HEK293T (cell line): ENCODE measurements at regions not wholly inside any gene's neighbourhood (a gene's known extent, or its start where the extent isn't known, plus 50 kb on each side); places are given as distances from the start of the nearest gene placed in this dataset.

Experiments used
- ARNT ChIP-seq: fragments of 450-650 bp; IDR thresholded peaks from 2 replicates; pipeline ENCODE4 v1.6.1; 2017; ENCODE audit warnings: mild to moderate bottlenecking
- BHLHE40 ChIP-seq: fragments of 450-650 bp; IDR thresholded peaks from 2 replicates; pipeline ENCODE4 v1.6.1; 2016; ENCODE audit warnings: mild to moderate bottlenecking, moderate library complexity, borderline replicate concordance
- CTBP1 ChIP-seq: fragments of 450-650 bp; IDR thresholded peaks from 2 replicates; pipeline ENCODE4 v1.6.1; 2016; ENCODE audit warnings: borderline replicate concordance
- FOXK2 ChIP-seq: fragments of 450-650 bp; IDR thresholded peaks from 2 replicates; pipeline ENCODE4 v1.6.1; 2016; ENCODE audit warnings: mild to moderate bottlenecking
- FOXM1 ChIP-seq: fragments of 450-650 bp; IDR thresholded peaks from 2 replicates; pipeline ENCODE4 v1.6.1; 2017; ENCODE audit warnings: mild to moderate bottlenecking, borderline replicate concordance
- HDGF ChIP-seq: fragments of 450-650 bp; IDR thresholded peaks from 2 replicates; pipeline ENCODE4 v1.6.1; 2017; ENCODE audit warnings: antibody characterized with exemption, borderline replicate concordance
- NFRKB ChIP-seq: fragments of 450-650 bp; IDR thresholded peaks from 2 replicates; pipeline ENCODE4 v1.6.1; 2016; ENCODE audit warnings: mild to moderate bottlenecking, moderate library complexity
- SP1 ChIP-seq: fragments of 450-650 bp; IDR thresholded peaks from 2 replicates; pipeline ENCODE4 v1.6.1; 2017
- ZNF384 ChIP-seq: fragments of 450-650 bp; IDR thresholded peaks from 2 replicates; pipeline ENCODE4 v1.6.1; 2016
- TF ChIP-seq, protein P1 (sequence below): fragments of 450-650 bp; IDR thresholded peaks from 2 replicates; pipeline ENCODE4 v1.6.1; 2016

DNA sequence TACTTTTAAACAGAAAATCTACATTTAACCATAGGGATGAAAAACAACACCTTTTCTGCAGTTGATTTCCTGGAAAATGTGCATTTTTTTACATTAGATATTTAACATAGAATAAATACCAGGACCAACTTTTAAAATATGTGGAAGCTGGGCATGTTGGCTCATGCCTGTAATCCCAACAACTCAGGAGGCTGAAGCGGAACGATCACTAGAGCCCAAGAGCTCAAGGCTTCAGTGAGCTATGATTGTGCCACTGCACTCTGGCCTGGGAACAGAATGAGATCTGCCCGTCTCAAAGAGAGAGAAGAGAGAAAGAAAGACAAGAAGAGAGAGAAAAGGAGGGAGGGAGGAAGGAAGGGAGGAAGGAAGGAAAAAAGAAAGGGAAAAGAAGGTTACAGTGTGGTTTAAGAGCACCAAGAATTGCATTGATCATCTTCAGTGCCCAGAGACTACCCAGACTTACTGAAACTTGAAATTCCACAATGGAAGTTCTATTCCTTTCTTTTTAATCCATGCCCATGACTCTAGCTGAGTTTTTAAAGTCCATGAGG lies 189.4 kb upstream of the ARID1B start:
- TF ChIP-seq FOXM1 = no peak
- TF ChIP-seq BHLHE40 = no peak
- no peak for TF ChIP-seq SP1
- TF ChIP-seq CTBP1 = no peak
- no peak for TF ChIP-seq ZNF384
- TF ChIP-seq FOXK2 = no peak
- TF ChIP-seq ARNT = no peak
- TF ChIP-seq NFRKB = no peak
- no peak for TF ChIP-seq HDGF
- TF ChIP-seq, protein P1, sequence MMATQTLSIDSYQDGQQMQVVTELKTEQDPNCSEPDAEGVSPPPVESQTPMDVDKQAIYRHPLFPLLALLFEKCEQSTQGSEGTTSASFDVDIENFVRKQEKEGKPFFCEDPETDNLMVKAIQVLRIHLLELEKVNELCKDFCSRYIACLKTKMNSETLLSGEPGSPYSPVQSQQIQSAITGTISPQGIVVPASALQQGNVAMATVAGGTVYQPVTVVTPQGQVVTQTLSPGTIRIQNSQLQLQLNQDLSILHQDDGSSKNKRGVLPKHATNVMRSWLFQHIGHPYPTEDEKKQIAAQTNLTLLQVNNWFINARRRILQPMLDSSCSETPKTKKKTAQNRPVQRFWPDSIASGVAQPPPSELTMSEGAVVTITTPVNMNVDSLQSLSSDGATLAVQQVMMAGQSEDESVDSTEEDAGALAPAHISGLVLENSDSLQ = no peak
